Astrocyte of the cerebellum (primary cell): ENCODE measurements at regions not wholly inside any gene's neighbourhood (a gene's known extent, or its start where the extent isn't known, plus 50 kb on each side); places are given as distances from the start of the nearest gene placed in this dataset.

ENCODE experiments used
- DNase-seq: peaks from one replicate; pipeline ENCODE4 v3.0.0-alpha.2; 2011; ENCODE audit warnings: low read depth
- H3K4me3 ChIP-seq: 2 replicates; pipeline ENCODE4 v1.5.1; 2011; ENCODE audit warnings: mild to moderate bottlenecking, low read depth, low read length, moderate library complexity
- in situ Hi-C: cut with HindIII; loops from 2 replicates; pipeline ENCODE4 v1.10.0; 2017; ENCODE audit warnings: low sequenced_read_pairs
- TF ChIP-seq, protein P1 (sequence below): IDR thresholded peaks from 2 replicates; pipeline ENCODE4 v1.5.1; 2012; ENCODE audit warnings: low read length, low read depth, moderate library complexity, mild to moderate bottlenecking; ENCODE audit errors: missing control alignments

DNA sequence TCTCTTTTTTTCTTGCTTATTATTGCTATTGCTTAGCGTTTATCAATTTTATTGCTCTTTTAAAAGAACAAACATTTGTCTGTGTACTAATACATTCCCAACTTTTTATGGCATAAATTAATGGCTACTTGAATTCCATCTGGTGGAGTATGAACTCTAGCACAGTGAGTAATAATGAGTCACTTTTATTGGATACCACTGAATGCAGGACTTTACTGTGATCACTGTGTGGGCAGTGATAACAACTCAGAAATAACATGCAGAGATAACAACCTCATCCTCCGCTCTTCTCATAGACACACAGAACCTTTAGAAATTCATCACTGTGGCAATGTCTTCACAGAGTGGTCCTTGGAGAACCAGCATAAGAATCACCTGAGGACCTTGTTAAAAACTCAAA is 139.5 kb upstream of the PRNP start:
- H3K4me3 ChIP-seq: no peak overlapping the region
- in situ Hi-C loops: no loop called here
- DNase-seq: peak; percentile 49
- TF ChIP-seq, protein P1, sequence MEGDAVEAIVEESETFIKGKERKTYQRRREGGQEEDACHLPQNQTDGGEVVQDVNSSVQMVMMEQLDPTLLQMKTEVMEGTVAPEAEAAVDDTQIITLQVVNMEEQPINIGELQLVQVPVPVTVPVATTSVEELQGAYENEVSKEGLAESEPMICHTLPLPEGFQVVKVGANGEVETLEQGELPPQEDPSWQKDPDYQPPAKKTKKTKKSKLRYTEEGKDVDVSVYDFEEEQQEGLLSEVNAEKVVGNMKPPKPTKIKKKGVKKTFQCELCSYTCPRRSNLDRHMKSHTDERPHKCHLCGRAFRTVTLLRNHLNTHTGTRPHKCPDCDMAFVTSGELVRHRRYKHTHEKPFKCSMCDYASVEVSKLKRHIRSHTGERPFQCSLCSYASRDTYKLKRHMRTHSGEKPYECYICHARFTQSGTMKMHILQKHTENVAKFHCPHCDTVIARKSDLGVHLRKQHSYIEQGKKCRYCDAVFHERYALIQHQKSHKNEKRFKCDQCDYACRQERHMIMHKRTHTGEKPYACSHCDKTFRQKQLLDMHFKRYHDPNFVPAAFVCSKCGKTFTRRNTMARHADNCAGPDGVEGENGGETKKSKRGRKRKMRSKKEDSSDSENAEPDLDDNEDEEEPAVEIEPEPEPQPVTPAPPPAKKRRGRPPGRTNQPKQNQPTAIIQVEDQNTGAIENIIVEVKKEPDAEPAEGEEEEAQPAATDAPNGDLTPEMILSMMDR: no peak

DNA sequence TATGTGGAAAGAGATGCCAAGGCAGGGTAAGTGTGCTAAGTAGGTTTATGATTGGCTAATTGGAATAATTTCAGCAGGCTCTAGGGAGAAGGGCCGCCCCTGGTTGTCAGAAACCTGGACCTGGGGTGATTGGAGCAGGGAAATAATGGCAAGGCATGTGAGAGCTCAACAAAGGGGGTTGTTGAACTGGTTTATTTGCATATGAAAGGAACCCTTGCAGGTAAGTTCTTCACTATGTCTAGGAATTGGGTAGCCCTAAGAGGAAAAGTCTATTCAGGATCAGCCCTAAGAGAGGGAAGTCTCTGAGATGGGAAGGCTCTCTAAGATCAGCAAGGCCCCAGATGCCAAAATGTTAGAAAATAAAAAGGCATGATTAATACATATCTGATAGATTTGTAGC is 139.9 kb upstream of the PRNP start:
- no peak overlapping the region for H3K4me3 ChIP-seq
- in situ Hi-C loops: no loop called here
- no peak for DNase-seq
- TF ChIP-seq, protein P1: no peak

- no peak overlapping the region for H3K4me3 ChIP-seq
- peak; percentile 77 for DNase-seq
- TF ChIP-seq, protein P1: no peak
- in situ Hi-C loops: no loop called here
These were observed 140.7 kb upstream of the PRNP start for GRCh38 chr20:4545526-4545925.

DNA sequence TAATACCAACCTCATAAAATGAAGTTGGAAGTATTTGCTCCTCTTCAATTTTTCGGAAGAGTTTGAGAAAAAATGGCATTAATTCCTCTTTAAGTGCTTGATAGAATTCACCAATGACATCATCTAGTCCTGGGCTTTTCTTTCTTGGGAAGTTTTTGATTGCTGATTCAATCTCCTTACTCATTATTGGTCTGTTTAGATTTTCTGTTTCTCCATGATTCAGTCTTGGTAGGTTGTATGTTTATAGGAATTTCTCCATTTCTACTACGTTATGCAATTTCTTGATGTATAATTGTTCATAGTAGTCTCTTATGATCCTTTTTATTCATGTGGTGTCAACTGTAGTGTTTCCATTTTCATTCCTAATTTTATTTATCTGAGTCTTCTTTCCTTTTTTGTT is 141.5 kb upstream of the PRNP start:
- H3K4me3 ChIP-seq: no peak overlapping the region
- in situ Hi-C loops: no loop called here
- TF ChIP-seq, protein P1: no peak
- no peak for DNase-seq

DNA sequence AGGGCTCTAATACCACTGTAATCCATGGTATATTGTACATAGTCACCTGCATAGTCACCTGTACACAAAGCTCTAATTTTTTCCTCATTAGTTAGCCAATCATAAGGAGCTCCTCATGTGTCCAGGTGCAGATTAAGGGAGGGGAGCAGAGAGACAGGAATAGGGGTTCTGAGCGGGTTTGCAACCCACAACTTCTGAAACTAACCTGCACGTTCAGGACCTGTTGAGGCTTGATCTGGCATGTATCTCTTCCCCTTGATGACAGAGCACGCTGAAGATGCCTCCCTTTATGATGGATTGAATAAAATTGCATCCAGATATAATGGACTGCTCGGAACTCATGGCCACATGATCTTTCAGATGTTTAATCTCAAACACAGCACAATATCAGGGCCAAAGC is 144.0 kb upstream of the PRNP start:
- TF ChIP-seq, protein P1: no peak
- H3K4me3 ChIP-seq: no peak overlapping the region
- in situ Hi-C loops: no loop called here
- DNase-seq: no peak

- in situ Hi-C loops: no loop called here
- DNase-seq: no peak
- no peak overlapping the region for H3K4me3 ChIP-seq
- TF ChIP-seq, protein P1: no peak
These were observed 151.9 kb upstream of the PRNP start for GRCh38 chr20:4534315-4534714.
